SHP77 (cell line): ENCODE measurements at regions not wholly inside any gene's neighbourhood (a gene's known extent, or its start where the extent isn't known, plus 50 kb on each side); places are given as distances from the start of the nearest gene placed in this dataset.

Experiments used
- DNase-seq, 2 experiments: peaks; one replicate each; lab custom pipeline; 2025; lab: John Stamatoyannopoulos, UW

GRCh38 chr4:79082997-79083396 is 143.8 kb upstream of the PAQR3 start:
- no peak for DNase-seq

- DNase-seq, result no peak
Measured at GRCh38 chr4:79081973-79082372, 142.7 kb upstream of the PAQR3 start.

- DNase-seq, result no peak
Measured at GRCh38 chr4:79078339-79078738, 139.1 kb upstream of the PAQR3 start.

GRCh38 chr4:79074040-79074439 is 134.8 kb upstream of the PAQR3 start:
- DNase-seq, result no peak

GRCh38 chr4:79073471-79073870 is 134.2 kb upstream of the PAQR3 start:
- no peak for DNase-seq

GRCh38 chr4:79065262-79065661 is 126.0 kb upstream of the PAQR3 start:
- DNase-seq, result no peak

- DNase-seq, result no peak
Measured at GRCh38 chr4:79064806-79065205, 125.6 kb upstream of the PAQR3 start.

GRCh38 chr4:79059631-79060399 is 120.6 kb upstream of the PAQR3 start:
- DNase-seq, result no peak

- DNase-seq, result no peak
Measured at GRCh38 chr4:79057772-79058171, 118.5 kb upstream of the PAQR3 start.

- no peak for DNase-seq
Measured at GRCh38 chr4:79053754-79054153, 114.5 kb upstream of the PAQR3 start.

GRCh38 chr4:79050541-79050880 is 111.3 kb upstream of the PAQR3 start:
- peak; percentile 60 to 69 for DNase-seq

- peak; percentile 17 to 57 for DNase-seq
Measured at GRCh38 chr4:79049840-79050540, 110.8 kb upstream of the PAQR3 start.

- no peak for DNase-seq
Measured at GRCh38 chr4:79048878-79049277, 109.6 kb upstream of the PAQR3 start.

GRCh38 chr4:79047316-79047715 is 108.1 kb upstream of the PAQR3 start:
- DNase-seq, result no peak

- no peak for DNase-seq
Measured at GRCh38 chr4:79046016-79046592, 106.9 kb upstream of the PAQR3 start.

- no peak for DNase-seq
Measured at GRCh38 chr4:79044141-79044659, 105.0 kb upstream of the PAQR3 start.

GRCh38 chr4:79043138-79043537 is 103.9 kb upstream of the PAQR3 start:
- DNase-seq, result no peak

GRCh38 chr4:79042079-79042674 is 102.9 kb upstream of the PAQR3 start:
- peak; percentile 26 to 35 for DNase-seq

GRCh38 chr4:79034544-79034943 is 95.3 kb upstream of the PAQR3 start:
- no peak for DNase-seq

GRCh38 chr4:79030973-79031372 is 91.7 kb upstream of the PAQR3 start:
- DNase-seq, result no peak

GRCh38 chr4:79027656-79028055 is 88.4 kb upstream of the PAQR3 start:
- DNase-seq, result no peak

GRCh38 chr4:79025170-79025569 is 85.9 kb upstream of the PAQR3 start:
- DNase-seq, result no peak
